ENCODE measurements at regions not wholly inside any gene's neighbourhood (a gene's known extent, or its start where the extent isn't known, plus 50 kb on each side); places are given as distances from the start of the nearest gene placed in this dataset.

- H3K4me2 ChIP-seq (ENCODE audit: low read length): no peak overlapping the region
- intact Hi-C loops (cut with micrococcal nuclease; ENCODE audit: unreplicated experiment): no loop called here
- DNase-seq (ENCODE audit: low spot score): no peak
- no peaks in the 10 kb centered on the region for H3K79me2 ChIP-seq (ENCODE audit: insufficient read depth, low read depth, low read length)
- H4K20me1 ChIP-seq (ENCODE audit: insufficient read depth, low read length): no peaks in the 10 kb centered on the region
- TF ChIP-seq EZH2phosphoT487 (IDR thresholded peaks at IDR 0.05; ENCODE audit: borderline replicate concordance, low read depth, low read length) (no peak), CTCF (conservative IDR thresholded peaks at IDR 0.05; ENCODE audit: low read length) (no peak)
- H3K9me3 ChIP-seq (ENCODE audit: low read length): no peaks in the 10 kb centered on the region
- no peak overlapping the region for H3K4me3 ChIP-seq (ENCODE audit: low read depth, low read length, poor library complexity, severe bottlenecking)
- no peaks in the 10 kb centered on the region for H3K9me2 ChIP-seq (ENCODE audit: insufficient read depth, low read length)
- no peaks in the 10 kb centered on the region for H3K36me3 ChIP-seq (ENCODE audit: insufficient read depth, low read length)
- BruUV-seq (replicated peaks): no TSS peak
- ChIA-PET CTCF (ENCODE audit: unreplicated experiment) (no interaction called here), POLR2A (interaction anchor here (0.5 kb wide), 1 partner anchor 268 kb away, joined by 3 read pairs; no protein-coding TSS in a partner anchor)
- H3K4me1 ChIP-seq (ENCODE audit: insufficient read depth, low read length, poor library complexity, severe bottlenecking): no peaks in the 10 kb centered on the region
- no peak overlapping the region for H2AFZ ChIP-seq (ENCODE audit: low read length)
- H3K27ac ChIP-seq (ENCODE audit: low read depth, low read length, poor library complexity, severe bottlenecking): no peak overlapping the region
Measured at GRCh38 chr3:146801492-146801891, 196.3 kb upstream of the PLSCR5 start.

DNA sequence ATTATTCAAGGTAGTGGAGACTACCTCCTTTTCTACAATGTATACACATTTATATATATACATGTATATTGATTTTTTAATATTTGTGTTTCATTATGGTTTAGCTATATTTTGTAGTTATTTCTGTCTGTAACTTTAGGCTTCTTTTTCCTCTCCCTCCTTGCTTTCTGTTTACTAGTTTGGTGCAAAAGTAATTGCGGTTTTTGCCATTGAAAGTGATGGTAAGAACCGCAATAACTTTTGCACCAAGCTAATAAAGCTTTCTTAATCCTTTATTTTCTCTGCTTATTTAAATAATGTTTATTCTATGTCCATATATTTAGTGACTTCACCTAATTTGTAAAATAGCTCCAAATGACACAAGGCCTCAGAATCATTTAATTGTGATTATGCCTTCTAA lies 195.3 kb upstream of the PLSCR5 start:
- Histone ChIP-seq H3K27ac (ENCODE audit: low read depth, low read length, poor library complexity, severe bottlenecking) (no peak overlapping the region), H3K79me2 (ENCODE audit: insufficient read depth, low read depth, low read length) (no peaks in the 10 kb centered on the region), H3K4me3 (ENCODE audit: low read depth, low read length, poor library complexity, severe bottlenecking) (no peak overlapping the region), H3K9me3 (ENCODE audit: low read length) (no peaks in the 10 kb centered on the region), H4K20me1 (ENCODE audit: insufficient read depth, low read length) (no peaks in the 10 kb centered on the region), H3K9me2 (ENCODE audit: insufficient read depth, low read length) (no peaks in the 10 kb centered on the region), H3K36me3 (ENCODE audit: insufficient read depth, low read length) (no peaks in the 10 kb centered on the region), H2AFZ (ENCODE audit: low read length) (no peak overlapping the region), H3K4me1 (ENCODE audit: insufficient read depth, low read length, poor library complexity, severe bottlenecking) (no peaks in the 10 kb centered on the region), H3K4me2 (ENCODE audit: low read length) (no peak overlapping the region)
- no TSS peak for BruUV-seq (replicated peaks)
- POLR2A ChIA-PET: no interaction called here
- TF ChIP-seq CTCF (conservative IDR thresholded peaks at IDR 0.05; ENCODE audit: low read length) (no peak), EZH2phosphoT487 (IDR thresholded peaks at IDR 0.05; ENCODE audit: borderline replicate concordance, low read depth, low read length) (no peak)
- CTCF ChIA-PET (ENCODE audit: unreplicated experiment): no interaction called here
- no peak for DNase-seq (ENCODE audit: low spot score)
- intact Hi-C loops (cut with micrococcal nuclease; ENCODE audit: unreplicated experiment): no loop called here

GRCh38 chr3:146796078-146796477 lies 190.9 kb upstream of the PLSCR5 start:
- ChIA-PET POLR2A (no interaction called here), CTCF (ENCODE audit: unreplicated experiment) (no interaction called here)
- Histone ChIP-seq H3K9me2 (ENCODE audit: insufficient read depth, low read length) (no peaks in the 10 kb centered on the region), H3K9me3 (ENCODE audit: low read length) (no peaks in the 10 kb centered on the region), H3K4me1 (ENCODE audit: insufficient read depth, low read length, poor library complexity, severe bottlenecking) (no peaks in the 10 kb centered on the region), H3K4me2 (ENCODE audit: low read length) (no peak overlapping the region), H4K20me1 (ENCODE audit: insufficient read depth, low read length) (no peaks in the 10 kb centered on the region), H3K79me2 (ENCODE audit: insufficient read depth, low read depth, low read length) (no peaks in the 10 kb centered on the region), H2AFZ (ENCODE audit: low read length) (no peak overlapping the region), H3K36me3 (ENCODE audit: insufficient read depth, low read length) (no peaks in the 10 kb centered on the region), H3K4me3 (ENCODE audit: low read depth, low read length, poor library complexity, severe bottlenecking) (no peak overlapping the region), H3K27ac (ENCODE audit: low read depth, low read length, poor library complexity, severe bottlenecking) (no peak overlapping the region)
- DNase-seq (ENCODE audit: low spot score): no peak
- BruUV-seq (replicated peaks): no TSS peak
- TF ChIP-seq CTCF (conservative IDR thresholded peaks at IDR 0.05; ENCODE audit: low read length) (no peak), EZH2phosphoT487 (IDR thresholded peaks at IDR 0.05; ENCODE audit: borderline replicate concordance, low read depth, low read length) (no peak)
- intact Hi-C loops (cut with micrococcal nuclease; ENCODE audit: unreplicated experiment): no loop called here

All from OCI-LY7 (cell line).